ENCODE measurements at regions not wholly inside any gene's neighbourhood (a gene's known extent, or its start where the extent isn't known, plus 50 kb on each side); places are given as distances from the start of the nearest gene placed in this dataset.

DNA sequence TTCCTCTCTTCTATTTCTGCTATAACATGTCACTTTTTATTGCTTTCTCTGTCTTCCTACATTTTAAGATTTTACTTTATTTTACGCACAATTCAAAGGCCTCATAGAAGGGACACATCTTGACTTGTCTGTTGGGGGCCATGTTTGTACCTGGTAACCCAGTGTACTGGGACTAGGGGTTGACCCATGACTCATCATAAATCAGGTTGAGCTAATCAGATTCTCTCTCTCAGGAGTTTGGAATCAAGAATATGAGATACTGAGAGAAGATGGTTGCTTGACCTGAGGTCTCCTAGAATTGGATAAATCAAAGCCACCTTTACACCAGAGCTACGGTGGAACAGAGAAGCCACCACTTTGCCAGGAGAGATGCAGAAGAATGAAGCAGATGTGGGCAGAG lies 153.0 kb downstream of the UXS1 start:
- Histone ChIP-seq H3K4me1 (peaks cover 0 to 30% (median 4%) of the 10 kb centered on the region in 3 donors), H3K27ac (no peak overlapping the region), H3K36me3 (no peaks in the 10 kb centered on the region), H3K9me3 (no peaks in the 10 kb centered on the region), H3K27me3 (no peaks in the 10 kb centered on the region), H3K4me3 (no peak overlapping the region)
- TF ChIP-seq CTCF (IDR thresholded peaks at IDR 0.05) (no peak), POLR2AphosphoS5 (IDR thresholded peaks at IDR 0.05) (no peak), EP300 (IDR thresholded peaks at IDR 0.05) (no peak), POLR2A (IDR thresholded peaks at IDR 0.05) (no peak)
- WGBS, 2 donors (ENCODE audit: low coverage in 1 of 2): 84 to 100% methylated on average over 1 to 2 of the region's 2 CpGs
- no peak for ATAC-seq

DNA sequence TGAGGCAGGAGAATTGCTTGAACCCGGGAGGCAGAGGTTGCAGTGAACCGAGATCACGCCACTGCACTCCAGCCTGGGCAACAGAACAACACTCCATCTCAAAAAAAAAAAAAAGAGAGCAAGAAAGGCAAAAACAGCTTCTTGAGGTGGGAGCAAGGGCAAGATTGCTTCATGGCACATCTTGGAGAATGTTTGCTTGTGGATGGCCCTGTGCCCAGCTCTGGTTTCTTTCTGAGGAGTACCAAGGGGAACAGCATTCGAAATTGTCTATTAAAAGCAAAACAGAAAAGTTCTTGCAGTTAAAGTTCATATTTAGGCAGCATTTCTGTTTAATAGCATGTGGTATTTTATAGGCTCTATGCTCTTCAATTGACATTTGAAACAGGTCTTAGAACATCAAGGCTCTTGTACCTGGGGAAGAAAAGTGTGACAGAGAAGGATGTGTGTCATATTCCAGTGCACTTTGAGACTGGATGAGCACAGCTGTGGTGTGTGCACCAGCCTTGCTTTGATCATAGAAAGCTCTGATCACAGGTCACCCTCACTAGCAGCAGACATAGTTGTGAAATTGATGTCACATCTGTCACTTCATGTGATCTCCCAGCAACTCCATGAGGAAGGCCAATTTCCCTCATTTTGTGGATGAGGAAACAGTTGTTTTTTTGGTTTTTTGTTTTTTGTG lies 154.3 kb downstream of the UXS1 start:
- no peaks in the 10 kb centered on the region for H3K36me3 ChIP-seq
- no peaks in the 10 kb centered on the region for H3K9me3 ChIP-seq
- peak overlapping the region in 3 of 4 donors; percentile 9 to 56 (median 55) for H3K27ac ChIP-seq
- no peak overlapping the region for H3K4me3 ChIP-seq
- ATAC-seq: peak; percentile 63
- H3K27me3 ChIP-seq: no peaks in the 10 kb centered on the region
- peaks cover 0 to 30% (median 4%) of the 10 kb centered on the region in 3 donors for H3K4me1 ChIP-seq
- WGBS, 2 donors (ENCODE audit: low coverage in 1 of 2): 58% methylated on average over 1 of the region's 4 CpGs; no CpG with 5 or more reads in 1 of the 2 donors
- TF ChIP-seq POLR2AphosphoS5 (IDR thresholded peaks at IDR 0.05): peak; percentile 50
- no peak for TF ChIP-seq CTCF (IDR thresholded peaks at IDR 0.05)

DNA sequence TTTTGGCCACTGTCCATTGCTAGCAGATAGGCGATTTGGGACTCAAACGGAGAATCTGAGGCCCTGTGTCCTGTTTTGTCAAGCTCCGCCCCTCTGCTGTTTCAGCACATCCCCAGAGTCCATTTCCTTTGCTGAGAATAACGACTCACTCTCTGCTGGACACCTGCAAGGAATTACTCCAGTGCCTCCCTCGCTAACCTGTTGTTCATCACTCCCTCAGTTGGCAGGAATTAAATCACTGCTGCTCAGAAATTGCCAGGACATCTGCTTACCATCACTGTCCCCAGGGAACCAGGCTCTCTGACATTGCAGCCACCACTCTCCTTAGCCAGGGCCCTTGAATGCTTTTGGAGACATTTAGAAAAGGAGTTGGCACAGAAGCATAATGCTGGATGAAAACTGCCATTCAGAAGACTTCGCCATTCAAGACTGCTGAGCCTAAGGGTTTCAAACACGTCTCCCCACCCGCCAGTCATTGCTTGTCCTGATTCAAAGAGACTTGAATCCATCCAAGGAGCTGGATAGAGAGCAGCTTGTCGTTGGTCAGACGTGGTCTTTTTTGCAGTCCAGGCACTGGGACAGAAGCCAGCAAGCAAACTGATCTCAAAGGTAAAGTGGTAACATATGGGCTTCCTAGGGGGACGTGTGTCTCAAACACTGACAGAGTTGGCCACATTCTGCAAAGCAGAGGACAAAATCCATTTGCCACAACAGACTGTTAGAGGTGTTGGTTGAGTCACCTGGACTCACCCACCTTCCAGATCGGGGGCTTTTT lies 155.3 kb downstream of the UXS1 start:
- WGBS, 2 donors (ENCODE audit: low coverage in 1 of 2): 43 to 53% methylated on average over 6 of the region's 12 CpGs
- Histone ChIP-seq H3K4me3 (no peak overlapping the region), H3K36me3 (no peaks in the 10 kb centered on the region), H3K4me1 (peaks cover 0 to 30% (median 4%) of the 10 kb centered on the region in 3 donors), H3K9me3 (no peaks in the 10 kb centered on the region), H3K27me3 (no peaks in the 10 kb centered on the region), H3K27ac (peak overlapping the region in 3 of 4 donors; percentile 53 to 59 (median 56))
- TF ChIP-seq POLR2AphosphoS5 (IDR thresholded peaks at IDR 0.05) (peak; percentile 90), CTCF (IDR thresholded peaks at IDR 0.05) (no peak), EP300 (IDR thresholded peaks at IDR 0.05) (no peak)
- ATAC-seq: peak; percentile 61

GRCh38 chr2:106037932-106038331 lies 156.2 kb downstream of the UXS1 start:
- peaks cover 0 to 22% (median 4%) of the 10 kb centered on the region in 3 donors for H3K4me1 ChIP-seq
- H3K27ac ChIP-seq: peak overlapping the region in 1 of 4 donors; percentile 53
- no peak for ATAC-seq
- H3K4me3 ChIP-seq: no peak overlapping the region
- no peaks in the 10 kb centered on the region for H3K27me3 ChIP-seq
- TF ChIP-seq POLR2A (IDR thresholded peaks at IDR 0.05) (no peak), POLR2AphosphoS5 (IDR thresholded peaks at IDR 0.05) (no peak), EP300 (IDR thresholded peaks at IDR 0.05) (no peak), CTCF (IDR thresholded peaks at IDR 0.05) (no peak)
- H3K36me3 ChIP-seq: no peaks in the 10 kb centered on the region
- 67 to 71% methylated on average over 1 to 3 of the region's 6 CpGs for WGBS, 2 donors (ENCODE audit: low coverage in 1 of 2)
- H3K9me3 ChIP-seq: no peaks in the 10 kb centered on the region
